ENCODE measurements at regions not wholly inside any gene's neighbourhood (a gene's known extent, or its start where the extent isn't known, plus 50 kb on each side); places are given as distances from the start of the nearest gene placed in this dataset.
"Not testable (repeated sequence)": the region's sequence is repeated elsewhere in the genome, so short reads cannot be mapped to it uniquely, and the experiment has no call there.

GRCh38 chr12:7591531-7591930 lies 74.2 kb downstream of the APOBEC1 start:
- WGBS, 2 donors: 65 to 80% methylated on average over 4 of the region's 4 CpGs
- Histone ChIP-seq H3K27me3 (no peaks in the 10 kb centered on the region), H3K4me1 (no peaks in the 10 kb centered on the region), H3K36me3 (ENCODE audit: low read depth, missing control alignments) (no peaks in the 10 kb centered on the region), H3K9me3 (no peaks in the 10 kb centered on the region), H3K27ac (no peak overlapping the region), H3K4me3 (no peak overlapping the region)
- intact Hi-C loops (cut with DNase I; ENCODE audit: low total_unique reads): no loop called here
- DNase-seq: no peak
- no peak for TF ChIP-seq POLR2A (IDR thresholded peaks at IDR 0.05)
- no peak for TF ChIP-seq CTCF (IDR thresholded peaks at IDR 0.05)

GRCh38 chr12:7590085-7590484 lies 75.6 kb downstream of the APOBEC1 start:
- H3K4me1 ChIP-seq; intact Hi-C loops (cut with DNase I; ENCODE audit: low total_unique reads); H3K9me3 ChIP-seq; H3K4me3 ChIP-seq; H3K27me3 ChIP-seq; DNase-seq; H3K27ac ChIP-seq; H3K36me3 ChIP-seq (ENCODE audit: low read depth, missing control alignments): not testable (repeated sequence)
- WGBS, 2 donors: 88% methylated on average over 20 of the region's 27 CpGs; no CpG with 5 or more reads in 1 of the 2 donors

- peak; percentile 59 to 82 (median 77) for TF ChIP-seq CTCF (IDR thresholded peaks at IDR 0.05)
- H3K9me3 ChIP-seq; intact Hi-C loops (cut with DNase I; ENCODE audit: low total_unique reads); H3K36me3 ChIP-seq (ENCODE audit: low read depth, missing control alignments); H3K4me3 ChIP-seq; H3K27ac ChIP-seq; H3K27me3 ChIP-seq; H3K4me1 ChIP-seq: not testable (repeated sequence)
- WGBS, 2 donors: 16 to 25% methylated on average over 4 of the region's 4 CpGs
- DNase-seq: peak; percentile 86
Observed at GRCh38 chr12:7588742-7589329, 76.9 kb downstream of the APOBEC1 start.

GRCh38 chr12:7584137-7584536 lies 80.6 kb upstream of the CD163 start:
- DNase-seq; H3K4me1 ChIP-seq; H3K27me3 ChIP-seq; intact Hi-C loops (cut with DNase I; ENCODE audit: low total_unique reads); H3K4me3 ChIP-seq; H3K36me3 ChIP-seq (ENCODE audit: low read depth, missing control alignments); H3K9me3 ChIP-seq; H3K27ac ChIP-seq: not testable (repeated sequence)
- WGBS, 2 donors: 94 to 97% methylated on average over 1 of the region's 1 CpG

GRCh38 chr12:7583471-7583870 lies 79.9 kb upstream of the CD163 start:
- no peaks in the 10 kb centered on the region for H3K4me1 ChIP-seq
- TF ChIP-seq CTCF (IDR thresholded peaks at IDR 0.05) (no peak), POLR2A (IDR thresholded peaks at IDR 0.05) (no peak)
- no peaks in the 10 kb centered on the region for H3K27me3 ChIP-seq
- H3K36me3 ChIP-seq (ENCODE audit: low read depth, missing control alignments): no peaks in the 10 kb centered on the region
- no peak overlapping the region for H3K4me3 ChIP-seq
- WGBS, 2 donors: 76 to 79% methylated on average over 6 of the region's 6 CpGs
- DNase-seq: no peak
- H3K9me3 ChIP-seq: no peaks in the 10 kb centered on the region
- no peak overlapping the region for H3K27ac ChIP-seq
- intact Hi-C loops (cut with DNase I; ENCODE audit: low total_unique reads): no loop called here

GRCh38 chr12:7582796-7583195 lies 79.2 kb upstream of the CD163 start:
- H3K27ac ChIP-seq: no peak overlapping the region
- no peak overlapping the region for H3K4me3 ChIP-seq
- no peak for TF ChIP-seq CTCF (IDR thresholded peaks at IDR 0.05)
- no peak for TF ChIP-seq POLR2A (IDR thresholded peaks at IDR 0.05)
- H3K27me3 ChIP-seq: no peaks in the 10 kb centered on the region
- 82 to 86% methylated on average over 2 of the region's 2 CpGs for WGBS, 2 donors
- no peaks in the 10 kb centered on the region for H3K36me3 ChIP-seq (ENCODE audit: low read depth, missing control alignments)
- no peaks in the 10 kb centered on the region for H3K4me1 ChIP-seq
- H3K9me3 ChIP-seq: no peaks in the 10 kb centered on the region
- intact Hi-C loops (cut with DNase I; ENCODE audit: low total_unique reads): no loop called here
- no peak for DNase-seq

Measured in testis (tissue), 2 donors.